ENCODE measurements at regions not wholly inside any gene's neighbourhood (a gene's known extent, or its start where the extent isn't known, plus 50 kb on each side); places are given as distances from the start of the nearest gene placed in this dataset.

GRCh38 chr2:59720296-59720866 lies 833.1 kb downstream of the BCL11A start (continued):
- no peak for TF ChIP-seq MLLT1 (IDR thresholded peaks at IDR 0.05)
- no peak for TF ChIP-seq ZBTB40 (IDR thresholded peaks at IDR 0.05; ENCODE audit: borderline replicate concordance)

GRCh38 chr2:59713577-59713976 lies 839.9 kb downstream of the BCL11A start:
- intact Hi-C loops (cut with micrococcal nuclease; ENCODE audit: unreplicated experiment) (no loop called here), in situ Hi-C loops (cut with MboI) (no loop called here)
- no peaks in the 10 kb centered on the region for H3K79me2 ChIP-seq (ENCODE audit: control insufficient read depth, insufficient read depth, low read length)
- DNase-seq (ENCODE audit: low read depth, low spot score) (no peak), ATAC-seq (peak; percentile 63), FAIRE-seq (no peak)
- SMC1A ChIA-PET (ENCODE audit: uncharacterized antibody, unreplicated experiment): interaction anchor here (0.9 kb wide), 1 partner anchor 423 kb away, joined by 4 read pairs; no protein-coding TSS in a partner anchor
- no peaks in the 10 kb centered on the region for H3K27me3 ChIP-seq (replicated peaks in 1 of 2; ENCODE audit: control insufficient read depth in 2 of 2, insufficient read depth in 2 of 2, low read length in 1 of 2)
- CTCF ChIA-PET: no interaction called here
- H3K9me3 ChIP-seq (replicated peaks; ENCODE audit: control insufficient read depth, insufficient read depth, low read length): no peaks in the 10 kb centered on the region
- no peak overlapping the region for H2AFZ ChIP-seq (ENCODE audit: control insufficient read depth, low read depth, low read length)
- WGBS (ENCODE audit: insufficient coverage, insufficient replicate concordance, low lambda C conversion rate, missing lambda C conversion rate): 2% methylated on average over 3 of the region's 3 CpGs
- H3K27ac ChIP-seq (ENCODE audit: control insufficient read depth, insufficient read depth): no peak overlapping the region
- no peaks in the 10 kb centered on the region for H3K4me1 ChIP-seq (ENCODE audit: control insufficient read depth, insufficient read depth, low read length)
- no peak overlapping the region for H3K9ac ChIP-seq (ENCODE audit: control insufficient read depth, insufficient read depth, low read length)
- H3K36me3 ChIP-seq (ENCODE audit: control insufficient read depth in 2 of 2, insufficient read depth in 2 of 2, low read length in 1 of 2): no peaks in the 10 kb centered on the region
- H3K4me3 ChIP-seq: no peak overlapping the region
- no peak overlapping the region for H3K4me2 ChIP-seq (ENCODE audit: control insufficient read depth, insufficient read depth)
- no peaks in the 10 kb centered on the region for H4K20me1 ChIP-seq (ENCODE audit: control insufficient read depth, insufficient read depth)
- peak; percentile 27; the same call in 1 of the 2 replicates for TF ChIP-seq MTA2 (IDR thresholded peaks at IDR 0.05; ENCODE audit: low read depth)
- TF ChIP-seq SPI1 (IDR thresholded peaks at IDR 0.05; ENCODE audit: borderline replicate concordance, insufficient read depth, low read depth, low read length): peak; percentile 75
- TF ChIP-seq RAD21 (IDR thresholded peaks at IDR 0.05; ENCODE audit: insufficient read depth, low read depth, low read length): no peak
- TF ChIP-seq MTA3 (IDR thresholded peaks at IDR 0.05; ENCODE audit: borderline replicate concordance, low read length): no peak
- no TSS peak for BruUV-seq (replicated peaks)
- POLR2A ChIA-PET: no interaction called here
- RAD21 ChIA-PET (ENCODE audit: unreplicated experiment): no interaction called here

Data from GM12878 (cell line).